Uterus (tissue), 2 donors: ENCODE measurements at regions not wholly inside any gene's neighbourhood (a gene's known extent, or its start where the extent isn't known, plus 50 kb on each side); places are given as distances from the start of the nearest gene placed in this dataset.

Experiments used
- POLR2A ChIP-seq, 2 donors: fragments of 450-650 bp; IDR thresholded peaks; one replicate each; pipeline ENCODE4 v1.6.1; 2016; ENCODE audit warnings: antibody characterized with exemption in 2 of 2, mild to moderate bottlenecking in 1 of 2, moderate library complexity in 1 of 2
- TF ChIP-seq, protein P1 (sequence below), 4 experiments: fragments of 200-600 bp in 2 of 4; fragments of 450-650 bp in 2 of 4; sonication (generic) in 2 of 4; IDR thresholded peaks; one replicate each; pipeline ENCODE4 v1.5.1; 2016 to 2019; ENCODE audit warnings: antibody characterized with exemption in 4 of 4, mild to moderate bottlenecking in 2 of 4, moderate library complexity in 1 of 4

DNA sequence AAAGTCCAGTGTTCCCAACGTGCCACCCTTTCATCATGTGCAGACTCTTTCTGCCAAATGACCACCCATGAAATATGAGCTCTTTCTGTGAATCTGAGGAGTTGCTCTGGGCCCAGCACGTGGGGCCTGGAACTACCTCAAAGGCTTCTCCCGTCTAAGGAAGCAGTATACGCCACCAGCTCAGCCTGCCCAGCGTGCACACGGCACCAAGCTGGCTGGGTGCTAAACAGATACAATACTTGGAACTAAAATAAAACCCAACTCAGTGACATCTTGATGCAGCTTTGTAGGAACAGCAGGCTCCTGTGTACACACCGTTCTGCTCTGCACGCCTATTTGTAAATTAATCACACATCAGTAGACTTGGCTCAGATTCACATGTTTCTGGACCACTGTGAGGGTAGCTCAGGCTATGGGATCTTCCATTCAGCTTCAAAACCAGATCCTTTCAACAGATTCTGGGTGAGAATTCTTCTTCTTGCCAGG lies 74.8 kb downstream of the ARL6IP4 start:
- no peak for TF ChIP-seq POLR2A (IDR thresholded peaks at IDR 0.05)
- TF ChIP-seq, protein P1, sequence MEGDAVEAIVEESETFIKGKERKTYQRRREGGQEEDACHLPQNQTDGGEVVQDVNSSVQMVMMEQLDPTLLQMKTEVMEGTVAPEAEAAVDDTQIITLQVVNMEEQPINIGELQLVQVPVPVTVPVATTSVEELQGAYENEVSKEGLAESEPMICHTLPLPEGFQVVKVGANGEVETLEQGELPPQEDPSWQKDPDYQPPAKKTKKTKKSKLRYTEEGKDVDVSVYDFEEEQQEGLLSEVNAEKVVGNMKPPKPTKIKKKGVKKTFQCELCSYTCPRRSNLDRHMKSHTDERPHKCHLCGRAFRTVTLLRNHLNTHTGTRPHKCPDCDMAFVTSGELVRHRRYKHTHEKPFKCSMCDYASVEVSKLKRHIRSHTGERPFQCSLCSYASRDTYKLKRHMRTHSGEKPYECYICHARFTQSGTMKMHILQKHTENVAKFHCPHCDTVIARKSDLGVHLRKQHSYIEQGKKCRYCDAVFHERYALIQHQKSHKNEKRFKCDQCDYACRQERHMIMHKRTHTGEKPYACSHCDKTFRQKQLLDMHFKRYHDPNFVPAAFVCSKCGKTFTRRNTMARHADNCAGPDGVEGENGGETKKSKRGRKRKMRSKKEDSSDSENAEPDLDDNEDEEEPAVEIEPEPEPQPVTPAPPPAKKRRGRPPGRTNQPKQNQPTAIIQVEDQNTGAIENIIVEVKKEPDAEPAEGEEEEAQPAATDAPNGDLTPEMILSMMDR (IDR thresholded peaks at IDR 0.05): no peak
